Prostate gland (tissue), 2 donors: ENCODE measurements at regions not wholly inside any gene's neighbourhood (a gene's known extent, or its start where the extent isn't known, plus 50 kb on each side); places are given as distances from the start of the nearest gene placed in this dataset.

Source experiments
- POLR2AphosphoS5 ChIP-seq: sonication (generic); formaldehyde crosslinking; IDR thresholded peaks from one replicate; pipeline ENCODE4 v1.6.1; 2017; ENCODE audit warnings: antibody characterized with exemption
- TF ChIP-seq, protein P1 (sequence below), 4 experiments: fragments of 200-600 bp in 2 of 4; fragments of 450-650 bp in 2 of 4; sonication (generic) in 2 of 4; IDR thresholded peaks; 1 replicate in 3 of 4; 2 replicates in 1 of 4; pipeline ENCODE4 v1.5.1; 2016 to 2019; ENCODE audit warnings: antibody characterized with exemption in 4 of 4, mild to moderate bottlenecking in 2 of 4, moderate library complexity in 2 of 4

DNA sequence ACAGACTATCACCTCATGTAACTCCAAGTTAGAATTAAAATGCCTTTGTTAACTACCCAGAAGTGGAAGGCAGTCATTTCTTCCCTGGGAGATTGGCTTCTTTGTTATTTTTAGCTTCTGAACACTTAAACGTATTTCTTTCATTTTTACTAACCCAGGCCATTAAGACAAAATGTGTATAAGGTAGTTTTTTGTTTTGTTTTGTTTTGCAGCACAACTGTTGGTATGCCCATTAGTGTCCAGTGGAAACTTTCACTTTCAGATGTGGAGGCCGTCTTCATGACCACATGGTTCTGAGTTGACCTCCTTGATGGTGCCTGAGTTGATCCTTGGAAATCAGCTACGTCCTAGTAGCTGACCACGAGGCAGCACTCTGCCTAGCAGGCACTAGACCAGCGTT is 264.6 kb upstream of the ZNF608 start:
- no peak for TF ChIP-seq POLR2AphosphoS5
- TF ChIP-seq, protein P1, sequence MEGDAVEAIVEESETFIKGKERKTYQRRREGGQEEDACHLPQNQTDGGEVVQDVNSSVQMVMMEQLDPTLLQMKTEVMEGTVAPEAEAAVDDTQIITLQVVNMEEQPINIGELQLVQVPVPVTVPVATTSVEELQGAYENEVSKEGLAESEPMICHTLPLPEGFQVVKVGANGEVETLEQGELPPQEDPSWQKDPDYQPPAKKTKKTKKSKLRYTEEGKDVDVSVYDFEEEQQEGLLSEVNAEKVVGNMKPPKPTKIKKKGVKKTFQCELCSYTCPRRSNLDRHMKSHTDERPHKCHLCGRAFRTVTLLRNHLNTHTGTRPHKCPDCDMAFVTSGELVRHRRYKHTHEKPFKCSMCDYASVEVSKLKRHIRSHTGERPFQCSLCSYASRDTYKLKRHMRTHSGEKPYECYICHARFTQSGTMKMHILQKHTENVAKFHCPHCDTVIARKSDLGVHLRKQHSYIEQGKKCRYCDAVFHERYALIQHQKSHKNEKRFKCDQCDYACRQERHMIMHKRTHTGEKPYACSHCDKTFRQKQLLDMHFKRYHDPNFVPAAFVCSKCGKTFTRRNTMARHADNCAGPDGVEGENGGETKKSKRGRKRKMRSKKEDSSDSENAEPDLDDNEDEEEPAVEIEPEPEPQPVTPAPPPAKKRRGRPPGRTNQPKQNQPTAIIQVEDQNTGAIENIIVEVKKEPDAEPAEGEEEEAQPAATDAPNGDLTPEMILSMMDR (IDR thresholded peaks at IDR 0.05) = no peak
